T-cell (primary cell): ENCODE measurements at regions not wholly inside any gene's neighbourhood (a gene's known extent, or its start where the extent isn't known, plus 50 kb on each side); places are given as distances from the start of the nearest gene placed in this dataset.

Source experiments
- ATAC-seq, 4 experiments: fragments of 200-7000 bp in 3 of 4; fragments of 150-1000 bp in 1 of 4; cut with Tn5 transposase; replicated peaks in 1 of 4; 1 replicate in 3 of 4; 2 replicates in 1 of 4; pipeline ENCODE4 v1.10.0; 2021; ENCODE audit warnings: moderate library complexity in 3 of 4, mild to moderate bottlenecking in 2 of 4, moderate number of reproducible peaks in 1 of 4
- CTCF ChIA-PET, 2 donors: fragments of 300-600 bp; sonication (Branson Sonifier 250); formaldehyde crosslinking; loops; one replicate each; lab custom pipeline; 2022; ENCODE audit warnings: antibody characterized with exemption in 2 of 2; lab: Charles Lee
- POLR2A ChIA-PET, 2 donors: fragments of 300-600 bp; sonication (Branson Sonifier 250); formaldehyde crosslinking; loops; one replicate each; lab custom pipeline; 2022; ENCODE audit warnings: antibody characterized with exemption in 2 of 2; lab: Charles Lee
- DNase-seq, 35 experiments: peaks; one replicate each; pipeline versions ENCODE4 v3.0.0 to v3.0.0-alpha.2; 2013 to 2023
- H3K27ac ChIP-seq: one replicate; pipeline ENCODE4 v1.5.1; 2013; ENCODE audit warnings: low read length
- H3K27me3 ChIP-seq, 2 experiments: replicated peaks in 1 of 2; 1 replicate in 1 of 2; 2 replicates in 1 of 2; pipeline versions ENCODE4 v1.6.1 to v1.7.0; 2013; ENCODE audit warnings: low read length in 1 of 2, mixed read lengths in 1 of 2; ENCODE audit not compliant: control insufficient read depth in 2 of 2, insufficient read depth in 2 of 2; ENCODE audit errors: extremely low read depth in 1 of 2
- H3K36me3 ChIP-seq, 2 donors: 1 replicate in 1 of 2; 2 replicates in 1 of 2; pipeline versions ENCODE4 v1.6.1 to v1.7.0; 2013; ENCODE audit warnings: low read length in 1 of 2; ENCODE audit not compliant: control insufficient read depth in 2 of 2, insufficient read depth in 1 of 2; ENCODE audit errors: extremely low read depth in 1 of 2
- H3K4me1 ChIP-seq, 2 experiments: 1 replicate in 1 of 2; 2 replicates in 1 of 2; pipeline versions ENCODE4 v1.6.1 to v1.7.0; 2013; ENCODE audit warnings: low read length in 2 of 2, mixed read lengths in 1 of 2; ENCODE audit not compliant: insufficient read depth in 2 of 2, control insufficient read depth in 1 of 2; ENCODE audit errors: extremely low read depth in 1 of 2
- H3K4me3 ChIP-seq, 2 donors: 1 replicate in 1 of 2; 2 replicates in 1 of 2; pipeline versions ENCODE4 v1.5.1 to v1.7.0; 2013; ENCODE audit warnings: mild to moderate bottlenecking in 2 of 2, low read length in 1 of 2, moderate library complexity in 1 of 2; ENCODE audit not compliant: control insufficient read depth in 1 of 2; ENCODE audit errors: extremely low read depth in 1 of 2
- H3K9me3 ChIP-seq: 2 replicates; pipeline ENCODE4 v1.7.0; 2013
- H3K27ac Mint-ChIP-seq, 2 donors: one replicate each; pipeline ENCODE4 v1.8.0; 2020 to 2021; ENCODE audit warnings: mild to moderate bottlenecking in 2 of 2, mixed read lengths in 2 of 2
- H3K27me3 Mint-ChIP-seq, 2 donors: one replicate each; pipeline ENCODE4 v1.8.0; 2021 to 2022; ENCODE audit warnings: mixed read lengths in 2 of 2
- H3K36me3 Mint-ChIP-seq: one replicate; pipeline ENCODE4 v1.8.0; 2021; ENCODE audit warnings: mixed read lengths
- H3K4me1 Mint-ChIP-seq, 3 donors: one replicate each; pipeline ENCODE4 v1.8.0; 2020 to 2022; ENCODE audit warnings: mixed read lengths in 3 of 3, mild to moderate bottlenecking in 1 of 3
- H3K4me3 Mint-ChIP-seq, 3 donors: one replicate each; pipeline ENCODE4 v1.8.0; 2020 to 2022; ENCODE audit warnings: mild to moderate bottlenecking in 3 of 3, mixed read lengths in 3 of 3, moderate library complexity in 3 of 3
- H3K9me3 Mint-ChIP-seq, 3 donors: one replicate each; pipeline ENCODE4 v1.8.0; 2020 to 2022; ENCODE audit warnings: mixed read lengths in 3 of 3
- WGBS: methylation state at CpG from one replicate; pipeline ENCODE4 v1.1.5; 2013; ENCODE audit warnings: missing lambda C conversion rate; ENCODE audit not compliant: insufficient coverage; 5-methylcytosine and 5-hydroxymethylcytosine counted together

DNA sequence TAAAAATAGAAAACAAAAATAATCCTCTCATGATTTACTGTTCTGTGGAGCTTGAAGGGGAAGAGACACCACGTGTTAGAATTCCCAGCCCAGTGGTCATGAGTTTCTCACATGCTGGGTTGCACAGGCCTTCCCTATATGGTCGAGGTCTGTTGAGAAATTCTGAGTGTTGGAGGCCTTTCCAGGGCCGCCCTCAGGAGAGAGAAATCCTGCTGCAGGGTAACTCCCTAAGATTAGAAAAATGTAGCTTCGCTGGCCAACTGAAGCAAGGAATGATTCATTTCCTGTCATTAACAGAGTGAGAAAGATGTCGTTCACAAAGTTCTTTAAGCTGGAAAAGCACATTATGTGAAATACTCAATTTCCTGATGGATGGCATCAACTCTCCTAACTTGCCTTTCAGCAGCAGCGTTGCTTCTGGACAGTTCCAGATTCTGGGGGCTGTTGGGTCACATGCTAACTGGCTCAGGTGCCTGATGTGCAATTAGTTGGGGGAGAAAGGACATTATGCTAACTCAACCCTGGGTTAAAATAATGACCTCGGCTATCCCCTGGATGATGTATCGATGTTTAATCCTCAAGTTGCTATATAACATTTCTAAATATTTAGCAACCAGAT, 104.8 kb upstream of the CD180 start:
- POLR2A ChIA-PET: interaction anchor here in 1 of 2 donors (0.6 kb wide), 1 partner anchor 469 kb away, joined by 3 read pairs; no protein-coding TSS in a partner anchor

DNA sequence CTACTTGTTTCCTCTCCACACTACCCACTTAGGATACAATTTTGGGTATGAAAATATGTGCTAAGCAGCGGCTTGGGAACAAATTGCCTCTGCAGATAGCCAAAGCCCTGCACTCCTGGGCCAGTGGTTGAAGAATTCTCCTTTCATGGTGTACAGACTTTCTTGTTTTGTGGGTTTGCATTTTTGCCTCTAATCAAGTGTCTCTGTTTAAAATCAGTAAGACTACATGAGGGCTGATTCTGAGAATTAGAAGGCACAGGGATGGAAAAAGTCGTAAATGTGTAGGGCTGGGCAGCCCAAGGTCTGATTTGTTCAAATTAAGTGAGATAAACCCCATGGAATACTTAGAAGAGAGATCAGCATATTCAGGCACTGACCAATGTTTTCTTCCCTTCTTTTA, 103.7 kb upstream of the CD180 start:
- Mint-ChIP-seq H3K4me3 (no peak overlapping the region), H3K4me1 (no peaks in the 10 kb centered on the region), H3K27me3 (peaks cover 0 to 21% of the 10 kb centered on the region in 2 donors), H3K27ac (no peak overlapping the region), H3K9me3 (no peaks in the 10 kb centered on the region), H3K36me3 (no peaks in the 10 kb centered on the region)
- Histone ChIP-seq H3K4me1 (no peaks in the 10 kb centered on the region), H3K27ac (no peak overlapping the region), H3K9me3 (no peaks in the 10 kb centered on the region), H3K4me3 (no peak overlapping the region), H3K36me3 (no peaks in the 10 kb centered on the region), H3K27me3 (peaks cover 0 to under 1% of the 10 kb centered on the region in 2 experiments)
- DNase-seq (no peak), ATAC-seq (no peak)
- POLR2A ChIA-PET: no interaction called here
- no CpG with 5 or more reads among the region's 2 CpGs for WGBS
- CTCF ChIA-PET: no interaction called here

More for the DNA sequence above, 104.8 kb upstream of the CD180 start:
- Histone ChIP-seq H3K9me3 (no peaks in the 10 kb centered on the region), H3K27me3 (peaks cover 0 to 2% of the 10 kb centered on the region in 2 experiments), H3K4me1 (no peaks in the 10 kb centered on the region), H3K36me3 (no peaks in the 10 kb centered on the region), H3K4me3 (no peak overlapping the region), H3K27ac (no peak overlapping the region)
- ATAC-seq: no peak
- CTCF ChIA-PET: no interaction called here
- no peak overlapping the region for H3K4me3 Mint-ChIP-seq
- 42% methylated on average over 2 of the region's 8 CpGs for WGBS
- peaks cover 0 to 20% of the 10 kb centered on the region in 2 donors for H3K27me3 Mint-ChIP-seq
- peaks cover 0 to 3% (median 3%) of the 10 kb centered on the region in 3 donors for H3K4me1 Mint-ChIP-seq
- DNase-seq: no peak
- H3K9me3 Mint-ChIP-seq: no peaks in the 10 kb centered on the region
- no peak overlapping the region for H3K27ac Mint-ChIP-seq
- no peaks in the 10 kb centered on the region for H3K36me3 Mint-ChIP-seq

- POLR2A ChIA-PET: no interaction called here
- Mint-ChIP-seq H3K9me3 (no peaks in the 10 kb centered on the region), H3K36me3 (no peaks in the 10 kb centered on the region), H3K4me1 (no peaks in the 10 kb centered on the region), H3K4me3 (no peak overlapping the region), H3K27ac (no peak overlapping the region), H3K27me3 (peaks cover 0 to 23% of the 10 kb centered on the region in 2 donors)
- no peaks in the 10 kb centered on the region for H3K36me3 ChIP-seq
- DNase-seq: no peak
- peaks cover 0 to 3% of the 10 kb centered on the region in 2 experiments for H3K27me3 ChIP-seq
- CTCF ChIA-PET: no interaction called here
- no peak for ATAC-seq
- H3K4me1 ChIP-seq: no peaks in the 10 kb centered on the region
- H3K4me3 ChIP-seq: no peak overlapping the region
- H3K9me3 ChIP-seq: no peaks in the 10 kb centered on the region
- no peak overlapping the region for H3K27ac ChIP-seq
- WGBS: 80% methylated on average over 1 of the region's 2 CpGs
Observed at GRCh38 chr5:67299231-67299735, 102.7 kb upstream of the CD180 start.

DNA sequence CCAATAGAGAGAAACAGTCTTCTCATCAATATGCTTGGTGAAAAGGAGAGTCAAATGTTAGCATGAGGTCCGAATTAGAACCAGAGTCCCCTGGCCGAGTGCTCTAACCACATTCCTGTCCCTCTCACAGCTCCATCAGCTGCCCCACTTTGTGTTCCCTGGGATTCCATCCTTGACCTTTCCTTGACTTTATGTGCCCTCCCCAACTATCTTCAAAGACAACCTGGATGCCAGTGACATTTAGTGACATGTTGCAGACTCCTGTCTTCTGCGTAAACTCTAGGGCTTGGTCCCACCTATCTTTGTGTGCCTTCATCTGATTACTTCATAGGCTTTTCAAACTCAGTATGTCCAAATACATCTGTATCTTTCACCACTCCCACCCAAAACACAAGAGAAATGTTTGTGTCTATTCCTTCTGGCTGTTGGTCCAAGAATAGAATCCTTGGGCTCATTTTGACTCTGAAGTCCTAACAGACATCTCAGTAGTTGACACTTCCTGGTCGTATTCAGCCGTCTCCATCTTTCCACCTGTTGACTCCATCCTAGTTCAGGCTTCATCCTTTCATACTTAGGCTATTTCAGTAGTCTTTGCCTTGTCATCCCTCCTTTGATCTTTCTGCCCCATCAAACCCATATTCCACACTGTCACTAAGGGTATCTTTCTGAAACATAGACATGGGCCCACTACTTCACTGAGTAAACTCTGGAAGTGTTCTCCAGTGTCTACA, 101.4 kb upstream of the CD180 start:
- Histone ChIP-seq H3K9me3 (no peaks in the 10 kb centered on the region), H3K27me3 (peaks cover 0 to 3% of the 10 kb centered on the region in 2 experiments), H3K36me3 (no peaks in the 10 kb centered on the region), H3K4me3 (no peak overlapping the region), H3K27ac (no peak overlapping the region), H3K4me1 (peaks cover 0 to 2% of the 10 kb centered on the region in 2 experiments)
- CTCF ChIA-PET: no interaction called here
- no peak for ATAC-seq
- no peak for DNase-seq
- peaks cover 0 to 23% of the 10 kb centered on the region in 2 donors for H3K27me3 Mint-ChIP-seq
- no peak overlapping the region for H3K4me3 Mint-ChIP-seq
- no peaks in the 10 kb centered on the region for H3K9me3 Mint-ChIP-seq
- no peaks in the 10 kb centered on the region for H3K36me3 Mint-ChIP-seq
- no peak overlapping the region for H3K27ac Mint-ChIP-seq
- no peaks in the 10 kb centered on the region for H3K4me1 Mint-ChIP-seq
- POLR2A ChIA-PET: no interaction called here
- 100% methylated on average over 4 of the region's 5 CpGs for WGBS

DNA sequence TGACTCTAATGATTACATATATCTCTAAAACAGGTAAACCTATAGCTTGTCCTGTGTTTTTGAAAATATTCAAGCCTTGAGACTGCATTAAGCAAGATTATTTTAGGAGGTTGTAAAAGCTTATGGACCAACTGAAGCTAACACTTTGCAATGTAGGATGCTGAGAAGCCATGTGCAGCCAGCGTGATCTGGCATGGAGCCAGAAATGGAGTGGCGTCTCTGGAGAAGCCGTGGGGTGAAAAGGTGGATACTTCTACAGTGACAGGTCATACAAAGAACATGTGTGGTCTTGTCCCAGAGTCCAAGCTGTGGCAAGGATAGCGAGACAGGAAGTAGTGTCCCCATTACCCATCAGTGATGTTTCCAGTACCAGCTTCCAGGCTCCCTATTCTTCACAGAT, 100.8 kb upstream of the CD180 start:
- Histone ChIP-seq H3K9me3 (no peaks in the 10 kb centered on the region), H3K36me3 (no peaks in the 10 kb centered on the region), H3K27me3 (peaks cover 0 to 3% of the 10 kb centered on the region in 2 experiments), H3K4me3 (no peak overlapping the region), H3K27ac (no peak overlapping the region), H3K4me1 (peaks cover 0 to 2% of the 10 kb centered on the region in 2 experiments)
- WGBS: 93% methylated on average over 3 of the region's 4 CpGs
- H3K27me3 Mint-ChIP-seq: peaks cover 0 to 23% of the 10 kb centered on the region in 2 donors
- H3K9me3 Mint-ChIP-seq: no peaks in the 10 kb centered on the region
- no peaks in the 10 kb centered on the region for H3K4me1 Mint-ChIP-seq
- H3K4me3 Mint-ChIP-seq: no peak overlapping the region
- no peak overlapping the region for H3K27ac Mint-ChIP-seq
- H3K36me3 Mint-ChIP-seq: no peaks in the 10 kb centered on the region
- POLR2A ChIA-PET: no interaction called here
- DNase-seq: no peak
- CTCF ChIA-PET: no interaction called here
- ATAC-seq: no peak

DNA sequence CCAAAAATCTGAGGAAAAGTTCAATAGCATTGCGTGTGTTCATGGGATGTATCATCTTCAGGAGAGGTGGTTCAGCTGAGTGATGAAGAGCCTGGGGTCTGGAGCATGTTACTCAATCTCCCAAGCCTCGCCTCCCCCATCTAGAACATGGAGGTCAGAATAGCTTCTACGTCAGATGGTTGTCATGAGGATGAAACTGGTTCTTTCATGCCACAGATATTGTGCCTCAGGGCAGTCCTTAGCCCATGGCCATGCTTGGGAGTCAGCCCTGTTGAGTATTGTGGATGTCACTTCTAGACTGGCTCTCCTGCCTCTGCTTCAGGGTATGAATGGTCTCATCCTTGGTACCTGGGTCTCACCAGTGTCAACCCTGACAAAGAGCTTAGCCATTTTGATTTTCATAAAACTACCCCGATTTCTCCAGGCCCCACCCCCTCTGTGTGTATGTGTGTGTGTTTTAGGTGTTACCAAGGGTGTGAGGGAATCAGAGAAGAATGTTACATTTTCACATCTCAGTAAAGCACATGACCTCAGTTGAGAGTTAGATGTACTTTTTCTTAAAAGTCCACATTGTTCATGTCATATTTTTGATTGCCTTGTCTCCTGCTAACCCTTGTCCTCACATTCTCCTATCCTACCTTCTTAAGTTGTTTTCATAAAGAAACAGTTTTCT, 97.8 kb upstream of the CD180 start:
- H3K27me3 Mint-ChIP-seq: peaks cover 2 to 15% of the 10 kb centered on the region in 2 donors
- no peaks in the 10 kb centered on the region for H3K9me3 Mint-ChIP-seq
- no peak overlapping the region for H3K27ac ChIP-seq
- no peak overlapping the region for H3K27ac Mint-ChIP-seq
- peaks cover 0 to 3% of the 10 kb centered on the region in 2 experiments for H3K27me3 ChIP-seq
- H3K4me3 Mint-ChIP-seq: no peak overlapping the region
- H3K4me3 ChIP-seq: no peak overlapping the region
- CTCF ChIA-PET: no interaction called here
- peaks cover 0 to 2% of the 10 kb centered on the region in 2 experiments for H3K4me1 ChIP-seq
- no peak for ATAC-seq
- no peaks in the 10 kb centered on the region for H3K4me1 Mint-ChIP-seq
- no peaks in the 10 kb centered on the region for H3K36me3 Mint-ChIP-seq
- POLR2A ChIA-PET: no interaction called here
- 80% methylated on average over 1 of the region's 4 CpGs for WGBS
- H3K36me3 ChIP-seq: no peaks in the 10 kb centered on the region
- H3K9me3 ChIP-seq: no peaks in the 10 kb centered on the region
- no peak for DNase-seq
